GM21717 (cell line): ENCODE measurements at regions not wholly inside any gene's neighbourhood (a gene's known extent, or its start where the extent isn't known, plus 50 kb on each side); places are given as distances from the start of the nearest gene placed in this dataset.

Source experiments
- ATAC-seq: cut with Tn5 transposase; IDR thresholded peaks from one replicate; pipeline ENCODE4 v1.9.1; 2021; ENCODE audit warnings: mild to moderate bottlenecking, moderate library complexity; ENCODE audit not compliant: unreplicated experiment

DNA sequence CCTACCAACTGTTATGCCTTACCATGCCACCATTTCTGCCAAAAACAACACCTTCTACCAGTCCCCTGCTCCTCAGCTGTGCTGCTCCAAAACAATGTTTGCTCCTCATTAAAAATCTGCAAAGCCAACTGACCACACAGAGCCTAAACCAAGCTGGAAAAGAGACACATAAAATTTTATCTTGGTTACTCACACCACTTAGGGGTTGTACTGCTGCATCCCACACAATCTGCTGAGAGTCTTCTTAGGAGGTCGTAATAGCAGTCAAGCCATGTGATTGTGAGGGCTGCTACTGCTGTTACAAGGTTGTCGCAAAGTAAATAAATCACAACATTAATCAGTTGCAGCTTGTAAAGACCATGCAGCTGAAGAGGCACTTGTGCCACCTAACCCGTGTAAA lies 607.4 kb upstream of the FAM241A start:
- ATAC-seq, result no peak

DNA sequence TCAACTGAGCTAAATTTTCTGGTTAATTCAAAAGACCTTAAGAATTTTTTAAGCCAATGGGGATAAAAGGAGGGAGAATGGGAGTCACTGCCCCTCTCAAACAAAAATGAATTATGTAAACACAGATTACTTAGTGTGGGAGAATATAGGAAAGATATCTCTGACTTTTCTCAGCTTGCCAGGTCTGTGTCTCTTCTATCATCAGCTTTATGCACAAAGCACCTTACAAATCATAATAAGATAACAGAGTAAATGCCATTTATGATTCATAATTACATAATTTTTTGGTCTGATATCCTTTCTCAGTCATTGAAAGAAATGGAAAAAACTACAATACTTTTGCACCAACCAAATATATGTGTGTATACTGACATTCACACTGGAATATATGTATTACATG lies 604.6 kb upstream of the FAM241A start:
- ATAC-seq, result no peak

DNA sequence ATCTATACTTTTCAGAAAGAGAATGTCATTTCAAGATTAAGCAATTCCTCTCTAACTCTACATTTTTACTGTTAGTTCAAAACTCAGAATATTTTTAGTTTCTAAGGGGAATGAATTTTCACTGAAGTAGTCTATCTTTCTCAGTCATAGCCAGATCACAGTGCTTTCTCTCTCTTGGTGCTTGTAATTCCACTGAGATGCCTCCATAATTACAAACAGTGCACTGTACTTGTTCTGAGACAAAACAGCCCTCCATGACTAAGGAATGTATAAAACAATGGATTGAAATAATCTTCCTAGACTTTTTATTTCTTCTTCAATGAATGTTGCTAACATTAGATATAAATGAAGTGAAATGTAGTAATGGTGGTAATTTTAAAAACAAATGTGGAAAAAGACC lies 603.2 kb upstream of the FAM241A start:
- no peak for ATAC-seq

DNA sequence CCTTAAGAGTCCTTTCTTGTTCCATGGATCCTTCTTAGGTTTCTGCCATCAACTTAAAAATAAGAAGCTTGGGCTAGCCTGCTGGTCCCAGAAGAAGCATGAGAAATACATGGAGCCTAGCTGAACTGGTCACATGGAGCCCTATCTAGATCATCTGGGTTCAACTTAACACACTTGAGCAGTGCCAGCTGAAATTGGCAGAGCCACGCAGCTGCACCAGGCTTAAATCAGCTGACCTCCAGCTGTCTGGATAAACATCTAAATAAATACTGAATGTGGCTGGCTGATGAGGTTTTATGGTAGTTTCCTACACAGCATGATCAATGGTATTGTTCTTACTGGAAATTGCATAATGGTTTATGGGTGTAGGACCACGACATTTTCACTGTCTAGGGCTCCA lies 598.4 kb upstream of the FAM241A start:
- no peak for ATAC-seq

DNA sequence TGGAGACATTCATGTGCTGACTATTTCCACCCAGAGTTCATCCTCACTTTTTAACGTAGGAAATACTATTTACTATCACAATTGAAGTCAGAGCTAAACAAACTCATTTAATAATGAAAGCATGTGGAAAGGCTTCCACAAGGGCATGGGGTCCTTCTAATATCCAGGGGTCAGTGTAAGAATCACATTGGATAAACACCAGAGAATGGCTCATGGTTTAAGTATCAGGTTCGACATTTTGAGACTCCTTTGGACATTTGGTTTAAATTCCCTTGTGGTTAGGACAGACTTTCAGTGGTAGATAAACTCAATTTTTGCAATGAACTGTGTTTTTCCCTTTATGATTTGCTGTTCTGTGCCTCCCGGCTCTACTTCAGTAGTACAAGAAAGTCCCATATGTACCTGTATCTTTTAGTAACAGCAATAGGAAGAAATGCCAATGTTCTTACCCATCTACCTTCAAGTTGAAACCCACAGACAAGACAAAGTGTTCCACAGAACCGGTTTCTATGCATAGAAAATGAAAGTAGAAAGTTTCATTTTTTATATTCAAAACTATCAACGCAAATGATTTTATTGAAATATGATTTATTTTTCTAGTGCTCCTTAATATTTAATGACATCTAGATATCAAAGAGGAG lies 589.0 kb upstream of the FAM241A start:
- ATAC-seq, result no peak

DNA sequence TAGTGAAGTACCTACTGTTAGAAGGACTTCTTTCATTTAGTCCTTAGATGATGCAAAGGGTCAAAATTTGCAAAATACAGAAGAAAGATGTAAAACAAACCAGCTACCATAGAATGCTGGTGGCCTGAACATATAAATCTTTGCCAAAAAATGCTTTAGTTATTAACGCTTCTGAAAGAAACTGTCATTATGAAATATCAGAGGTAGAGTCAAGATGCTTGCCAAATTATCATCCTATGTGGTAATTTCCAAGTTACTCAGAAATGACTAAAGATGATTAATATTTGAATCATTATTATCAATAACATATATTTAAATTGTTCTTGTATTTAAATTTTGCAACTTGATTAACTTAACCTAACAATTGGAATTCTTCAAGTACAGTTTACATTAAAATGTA lies 588.4 kb upstream of the FAM241A start:
- ATAC-seq, result no peak

DNA sequence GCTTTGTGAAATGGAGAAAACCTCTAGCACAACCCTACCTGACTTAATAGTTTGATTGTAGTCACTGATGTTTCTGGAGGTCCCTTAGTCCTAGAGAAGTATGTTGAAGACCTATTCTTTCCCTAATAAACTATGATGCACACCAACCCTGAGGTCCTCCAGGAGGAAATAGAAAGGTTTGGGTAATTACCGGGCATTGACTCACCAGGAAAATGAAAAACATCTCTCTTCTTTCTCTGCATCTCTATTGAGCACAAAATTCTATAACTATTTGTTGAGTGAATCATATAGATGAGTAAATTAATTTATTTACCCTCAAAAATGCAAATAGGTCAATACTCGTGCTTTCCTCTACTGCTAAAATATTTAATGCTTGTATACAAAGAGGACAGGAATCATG lies 582.4 kb upstream of the FAM241A start:
- no peak for ATAC-seq

DNA sequence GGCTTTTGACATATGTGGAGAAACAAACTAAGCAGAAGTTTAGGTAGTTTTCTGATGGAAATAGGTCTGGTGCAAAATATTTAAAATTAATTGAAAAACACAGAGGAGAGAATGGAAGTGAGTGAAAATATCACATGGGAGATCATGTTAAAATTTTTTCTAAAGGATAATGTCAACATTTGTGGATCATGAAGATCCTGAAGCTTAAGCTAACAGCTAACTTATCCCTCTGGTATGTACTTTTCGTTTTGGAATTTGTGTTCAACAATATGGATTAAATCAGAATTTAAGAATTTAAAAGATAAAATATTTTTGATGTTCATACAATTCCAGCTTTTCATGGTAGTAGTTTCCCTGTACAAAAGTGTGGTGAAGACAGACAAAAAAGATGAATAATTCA lies 572.8 kb upstream of the FAM241A start:
- no peak for ATAC-seq

DNA sequence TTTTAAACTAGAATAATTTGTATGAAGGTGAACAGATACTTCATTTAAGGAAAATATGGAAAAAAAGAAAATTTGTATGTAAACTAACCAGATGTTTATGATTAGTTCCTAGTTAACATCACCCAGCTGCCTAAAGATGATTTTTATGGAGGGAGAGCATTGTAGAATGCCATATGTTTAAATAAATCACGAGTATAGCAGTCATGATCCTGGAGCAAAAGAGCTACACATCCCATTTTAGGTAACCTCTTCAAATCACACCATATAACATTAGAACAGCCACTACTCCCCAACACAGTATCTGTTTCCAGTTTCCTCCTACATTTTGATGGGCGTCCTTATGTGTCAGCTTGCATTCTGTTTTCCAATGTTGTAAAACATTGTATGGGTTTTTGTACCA lies 571.9 kb upstream of the FAM241A start:
- no peak for ATAC-seq

DNA sequence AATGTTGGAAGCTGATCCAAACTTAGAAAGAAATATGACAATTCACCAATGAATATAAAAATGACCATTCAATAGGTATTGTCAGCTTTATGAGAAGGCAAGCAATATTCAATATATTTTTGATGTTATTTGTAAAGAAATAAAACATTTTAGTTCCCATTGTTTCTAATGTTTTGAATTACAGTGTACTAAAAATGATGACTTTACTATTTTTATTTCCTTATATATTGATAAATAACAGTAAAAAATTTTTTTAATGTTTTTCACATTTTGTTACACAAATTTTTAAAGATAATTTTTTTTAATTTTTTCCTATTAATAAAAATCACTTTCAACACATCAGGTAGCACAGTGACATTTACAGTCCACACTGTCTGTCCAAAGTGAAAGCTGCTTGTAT lies 565.5 kb upstream of the FAM241A start:
- ATAC-seq, result no peak

DNA sequence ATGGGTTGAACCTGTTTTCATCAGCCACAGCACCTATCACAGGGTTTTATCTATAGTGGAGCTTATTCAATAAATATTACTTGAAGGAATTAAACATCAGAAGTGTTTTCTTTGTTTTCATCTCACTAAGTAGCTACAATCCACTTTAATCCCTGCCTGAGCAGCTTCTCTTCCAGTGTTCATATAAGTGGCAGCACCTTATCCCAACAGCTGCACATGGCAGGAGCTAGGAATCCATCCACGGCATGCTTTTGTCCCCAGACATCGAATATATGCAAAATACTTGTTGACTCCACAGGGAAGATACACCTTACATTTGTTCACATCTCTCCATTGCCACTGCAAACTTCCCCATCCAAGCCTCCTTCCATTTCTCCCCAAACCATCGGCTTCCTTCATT lies 549.8 kb upstream of the FAM241A start:
- ATAC-seq, result no peak

DNA sequence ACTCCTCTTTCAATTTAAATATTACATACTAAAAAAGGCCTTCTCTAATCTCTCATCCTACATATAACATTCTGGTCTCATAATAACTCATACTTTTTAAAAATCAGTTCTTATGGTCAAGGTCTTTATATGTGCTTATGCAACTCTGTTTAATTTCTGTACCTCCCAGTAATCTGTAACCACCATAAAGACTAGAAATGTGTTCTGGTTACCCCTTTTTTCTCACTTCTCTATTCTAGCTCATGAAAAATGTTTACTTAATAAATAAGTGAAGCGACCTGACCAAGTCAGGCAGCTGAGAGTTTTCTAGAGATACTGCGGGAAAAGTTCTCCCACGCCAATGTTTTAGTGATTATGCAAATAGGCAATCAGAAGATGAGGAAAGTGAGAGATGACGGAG lies 548.8 kb upstream of the FAM241A start:
- no peak for ATAC-seq

DNA sequence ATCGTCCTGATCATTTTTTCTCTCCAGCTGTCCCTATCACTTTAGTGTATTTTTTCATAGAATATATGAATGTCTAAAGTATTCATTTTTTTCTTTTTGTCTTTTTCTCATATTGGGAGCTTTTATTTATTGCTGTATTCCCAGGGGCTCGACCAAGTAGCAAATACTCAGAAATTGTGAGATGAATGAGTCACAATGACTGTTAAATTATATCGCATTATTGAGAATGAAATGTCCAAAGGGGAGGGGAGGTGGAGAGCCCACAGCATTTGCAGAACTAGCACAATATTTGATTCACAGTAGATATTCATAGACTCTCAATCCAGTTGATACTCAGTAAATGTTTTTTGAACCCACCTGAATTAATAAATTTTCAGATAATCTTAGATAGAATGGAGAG lies 543.6 kb upstream of the FAM241A start:
- ATAC-seq, result no peak

DNA sequence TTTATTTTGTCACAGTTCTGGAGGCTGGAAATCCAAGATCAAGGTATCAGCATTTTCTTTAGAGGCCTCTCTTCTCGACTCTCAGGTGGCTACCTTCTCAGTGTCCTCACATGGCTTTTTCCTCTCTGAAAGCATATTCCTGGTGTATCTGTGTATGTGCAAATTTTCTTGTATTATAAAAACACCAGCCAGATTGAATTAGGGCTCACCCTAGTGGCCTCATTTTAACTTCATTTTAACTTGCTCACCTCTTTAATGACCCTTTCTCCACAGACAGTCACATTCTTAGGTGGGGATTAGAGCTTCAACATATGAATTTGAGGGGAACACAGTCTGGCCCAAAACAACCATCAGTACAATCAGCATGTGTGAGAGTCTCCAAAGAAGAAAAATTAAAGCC lies 542.4 kb upstream of the FAM241A start:
- ATAC-seq, result no peak

DNA sequence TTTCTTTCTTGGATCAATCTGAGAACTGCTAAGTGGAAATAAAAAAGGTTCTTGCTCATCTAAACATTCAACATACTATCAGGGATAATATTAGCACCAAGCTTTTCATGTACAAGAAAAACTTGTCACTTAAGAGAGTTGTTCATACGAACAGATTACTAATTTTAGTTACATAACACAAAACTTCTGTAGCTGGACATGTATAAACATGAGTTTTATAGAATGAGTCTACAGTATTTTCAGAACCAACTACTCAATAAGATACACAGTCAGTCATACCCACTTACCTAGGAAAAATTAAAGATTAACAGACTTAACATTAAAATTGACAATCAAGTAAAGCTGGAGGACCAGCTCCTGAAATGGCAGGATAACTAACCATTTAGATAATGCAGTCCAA lies 540.1 kb upstream of the FAM241A start:
- no peak for ATAC-seq

DNA sequence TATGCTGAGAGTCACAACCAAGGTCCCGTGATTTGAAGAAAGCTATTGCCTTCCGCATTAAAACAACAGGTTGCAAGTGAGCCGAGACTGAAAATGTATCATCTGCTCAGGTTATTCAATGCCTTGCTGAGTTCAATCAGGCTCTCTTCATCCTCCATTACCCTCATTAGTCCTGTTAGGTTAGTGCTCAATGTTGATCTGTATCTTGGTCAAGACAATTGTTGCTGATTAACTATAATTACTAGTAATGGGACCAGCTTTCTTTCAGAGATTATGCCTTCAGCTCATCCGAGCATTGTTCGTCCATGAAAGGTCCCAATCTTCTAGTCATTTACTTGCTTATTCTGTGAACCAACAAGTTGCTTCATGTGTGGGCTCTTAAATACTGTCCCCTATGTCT lies 534.6 kb upstream of the FAM241A start:
- no peak for ATAC-seq

DNA sequence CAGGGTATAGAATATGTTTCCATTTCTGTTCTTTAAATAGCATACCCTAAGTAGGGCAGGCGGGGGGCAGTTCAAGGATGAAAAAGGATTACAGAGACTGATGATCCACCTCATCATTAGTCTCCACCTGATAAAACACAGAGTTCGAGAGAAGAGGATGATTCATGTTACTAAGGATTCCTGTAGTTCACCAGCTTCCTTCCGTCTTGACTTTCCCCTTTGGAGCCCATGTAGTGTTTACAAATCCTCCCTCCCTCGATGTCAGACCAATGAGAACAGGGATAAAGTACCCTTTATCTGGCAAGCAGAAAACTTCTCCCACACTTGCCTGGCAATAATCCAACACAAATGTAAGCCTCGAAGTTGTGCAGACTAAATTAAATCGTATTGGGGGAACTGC lies 526.3 kb upstream of the FAM241A start:
- ATAC-seq, result no peak

DNA sequence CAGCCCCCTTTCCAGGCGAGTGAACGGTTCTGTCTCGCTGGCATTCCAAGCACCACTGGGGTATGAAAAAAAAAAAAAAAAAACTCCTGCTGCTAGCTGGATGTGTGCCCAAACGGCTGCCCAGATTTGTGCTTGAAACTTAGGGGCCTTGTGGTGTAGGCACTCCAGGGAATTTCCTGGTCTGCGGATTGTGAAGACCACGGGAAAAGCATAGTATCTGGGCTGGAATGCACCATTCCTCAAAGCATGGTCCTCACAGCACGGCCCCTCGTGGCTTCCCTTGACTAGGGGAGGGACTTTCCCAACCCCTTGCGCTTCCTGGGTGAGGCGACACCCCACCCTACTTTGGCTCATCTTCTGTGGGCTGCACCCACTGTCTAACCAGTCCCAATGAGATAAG lies 516.8 kb upstream of the FAM241A start:
- ATAC-seq, result no peak

DNA sequence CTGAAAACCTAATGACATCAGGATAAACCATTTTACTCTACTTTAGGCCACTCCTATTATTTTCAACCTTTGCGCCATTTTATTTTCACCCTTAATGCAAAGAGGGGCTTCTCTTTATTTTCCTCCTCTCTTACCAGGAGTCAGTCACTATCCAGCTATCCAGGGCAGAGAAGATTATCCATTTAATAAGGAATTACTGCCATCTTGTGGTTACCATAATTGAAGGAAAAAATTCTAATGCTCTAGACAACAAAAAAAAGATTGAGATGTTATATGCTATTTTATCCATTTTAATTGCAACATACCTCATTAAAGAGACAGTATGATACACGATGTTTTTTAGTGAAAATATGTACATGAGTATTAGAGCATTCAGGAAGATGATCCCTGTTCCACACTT lies 514.5 kb upstream of the FAM241A start:
- ATAC-seq, result no peak

DNA sequence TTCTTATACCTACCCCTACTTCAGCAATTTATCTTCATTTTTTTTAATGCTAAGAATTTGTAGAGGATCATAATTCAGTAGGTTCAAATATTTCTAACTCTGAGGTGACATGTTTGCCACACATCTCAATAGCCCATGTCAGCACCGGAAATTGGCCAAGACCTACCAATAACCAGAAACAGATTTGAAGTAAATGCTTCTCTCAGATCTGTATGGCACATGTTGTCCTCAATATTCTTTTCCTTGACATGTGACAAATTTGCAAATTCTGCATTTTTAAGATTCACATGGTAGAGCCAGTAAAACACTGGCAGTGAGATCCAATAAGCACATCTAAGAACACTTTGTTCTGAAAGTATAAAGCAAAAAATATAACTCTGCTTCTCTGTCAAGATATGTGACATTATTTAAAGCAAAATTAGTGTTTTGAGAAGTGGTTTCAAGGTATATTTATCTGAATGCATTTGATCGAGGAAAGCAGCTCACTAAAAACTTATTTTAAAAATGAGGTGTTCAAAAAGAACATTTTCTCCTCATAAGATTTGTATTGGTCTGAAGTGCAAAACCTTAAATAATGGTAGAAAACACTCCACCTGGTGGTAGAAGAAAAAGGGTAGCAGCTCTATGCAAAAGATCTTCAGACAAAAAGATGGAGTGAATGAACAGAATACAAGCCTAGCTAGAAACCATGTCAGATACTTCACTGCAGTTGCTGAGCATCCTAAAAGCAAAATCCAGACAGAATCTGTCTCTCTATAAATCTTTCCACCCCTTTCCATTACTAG lies 513.8 kb upstream of the FAM241A start:
- ATAC-seq, result no peak

DNA sequence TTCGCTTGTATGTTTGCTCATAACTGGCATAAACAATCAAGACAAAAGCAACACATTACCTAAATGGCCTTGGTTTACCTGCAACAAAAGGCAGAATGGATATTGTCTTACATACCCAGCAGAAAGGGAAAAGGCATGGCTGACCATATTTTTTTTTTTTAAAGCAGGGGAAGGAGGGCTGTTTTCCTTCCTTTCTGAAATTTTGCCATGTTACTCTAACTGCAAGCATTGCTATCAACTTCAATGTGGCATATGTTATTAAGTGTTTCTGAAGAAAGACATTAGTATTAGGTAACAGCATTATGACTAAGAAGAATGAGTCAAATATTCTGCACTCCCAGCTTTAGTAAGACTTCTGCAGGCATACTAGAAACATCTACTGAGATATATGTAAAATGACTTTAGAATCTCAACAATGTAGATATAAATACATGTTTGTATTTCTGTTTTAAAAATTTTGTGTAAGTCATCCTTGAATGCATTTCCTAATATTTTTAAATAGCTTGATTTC lies 512.6 kb upstream of the FAM241A start:
- ATAC-seq, result no peak

DNA sequence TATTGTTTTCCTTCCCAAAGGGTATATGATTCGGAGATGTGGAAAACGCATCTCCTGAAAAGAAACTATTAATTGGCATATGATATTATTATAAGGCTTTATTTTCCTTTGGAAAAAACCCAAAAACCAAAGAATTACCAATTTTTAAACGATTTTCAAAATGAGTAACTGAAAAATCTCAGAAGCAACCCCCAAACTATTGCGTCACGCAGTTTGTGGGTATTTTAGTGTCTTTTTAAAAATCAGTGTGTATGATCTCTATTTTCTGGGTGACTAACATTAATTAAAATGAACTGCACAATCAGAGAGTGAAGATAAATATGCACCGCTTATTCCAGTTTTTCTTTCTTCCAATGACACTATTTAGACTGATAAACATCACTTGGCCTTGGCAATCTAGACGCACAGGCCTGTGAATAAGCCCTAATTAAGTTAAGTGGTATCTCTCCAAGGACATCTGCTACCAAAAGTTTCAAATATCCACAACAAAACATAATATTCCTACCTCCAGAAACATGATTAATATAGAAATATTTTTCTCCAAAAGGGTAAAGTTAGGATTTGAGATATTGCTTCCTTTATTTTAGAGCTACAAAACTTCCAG lies 511.5 kb upstream of the FAM241A start:
- no peak for ATAC-seq
